ENCODE measurements at regions not wholly inside any gene's neighbourhood (a gene's known extent, or its start where the extent isn't known, plus 50 kb on each side); places are given as distances from the start of the nearest gene placed in this dataset.
"Not testable (repeated sequence)": the region's sequence is repeated elsewhere in the genome, so short reads cannot be mapped to it uniquely, and the experiment has no call there.

DNA sequence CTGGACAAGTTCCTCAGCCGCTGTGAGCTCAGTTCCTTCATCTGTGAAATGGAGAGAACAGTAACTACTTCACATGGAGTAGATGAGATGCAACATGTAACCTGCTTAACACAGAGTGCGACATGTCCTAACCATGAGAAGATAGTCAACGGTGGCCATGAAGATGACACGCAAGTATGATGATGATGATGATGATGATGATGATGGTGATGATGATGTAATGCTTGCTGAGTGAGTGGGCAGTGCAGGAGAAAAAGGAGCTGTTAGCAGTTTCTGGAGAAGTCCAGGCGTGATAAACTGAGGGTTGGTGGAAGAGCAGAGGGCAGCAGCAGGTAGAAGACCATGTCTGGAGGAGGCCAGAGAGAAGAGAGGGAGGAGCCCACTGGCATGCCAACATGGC, 90.8 kb upstream of the CD82 start:
- H3K36me3 ChIP-seq: no peaks in the 10 kb centered on the region
- 93 to 94% methylated on average over 5 of the region's 5 CpGs for WGBS, 2 donors
- no peak for TF ChIP-seq POLR2A (IDR thresholded peaks at IDR 0.05)
- TF ChIP-seq, protein P1, sequence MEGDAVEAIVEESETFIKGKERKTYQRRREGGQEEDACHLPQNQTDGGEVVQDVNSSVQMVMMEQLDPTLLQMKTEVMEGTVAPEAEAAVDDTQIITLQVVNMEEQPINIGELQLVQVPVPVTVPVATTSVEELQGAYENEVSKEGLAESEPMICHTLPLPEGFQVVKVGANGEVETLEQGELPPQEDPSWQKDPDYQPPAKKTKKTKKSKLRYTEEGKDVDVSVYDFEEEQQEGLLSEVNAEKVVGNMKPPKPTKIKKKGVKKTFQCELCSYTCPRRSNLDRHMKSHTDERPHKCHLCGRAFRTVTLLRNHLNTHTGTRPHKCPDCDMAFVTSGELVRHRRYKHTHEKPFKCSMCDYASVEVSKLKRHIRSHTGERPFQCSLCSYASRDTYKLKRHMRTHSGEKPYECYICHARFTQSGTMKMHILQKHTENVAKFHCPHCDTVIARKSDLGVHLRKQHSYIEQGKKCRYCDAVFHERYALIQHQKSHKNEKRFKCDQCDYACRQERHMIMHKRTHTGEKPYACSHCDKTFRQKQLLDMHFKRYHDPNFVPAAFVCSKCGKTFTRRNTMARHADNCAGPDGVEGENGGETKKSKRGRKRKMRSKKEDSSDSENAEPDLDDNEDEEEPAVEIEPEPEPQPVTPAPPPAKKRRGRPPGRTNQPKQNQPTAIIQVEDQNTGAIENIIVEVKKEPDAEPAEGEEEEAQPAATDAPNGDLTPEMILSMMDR (IDR thresholded peaks at IDR 0.05): no peak
- H3K27me3 ChIP-seq: no peaks in the 10 kb centered on the region
- H3K4me3 ChIP-seq (replicated peaks in 1 of 3): no peak overlapping the region
- intact Hi-C loops (cut with DNase I): no loop called here
- DNase-seq: no peak
- H3K4me1 ChIP-seq: peaks cover 38 to 47% of the 10 kb centered on the region in 2 donors
- no peaks in the 10 kb centered on the region for H3K9me3 ChIP-seq
- peak overlapping the region; percentile 20 to 60 (median 57) for H3K27ac ChIP-seq

DNA sequence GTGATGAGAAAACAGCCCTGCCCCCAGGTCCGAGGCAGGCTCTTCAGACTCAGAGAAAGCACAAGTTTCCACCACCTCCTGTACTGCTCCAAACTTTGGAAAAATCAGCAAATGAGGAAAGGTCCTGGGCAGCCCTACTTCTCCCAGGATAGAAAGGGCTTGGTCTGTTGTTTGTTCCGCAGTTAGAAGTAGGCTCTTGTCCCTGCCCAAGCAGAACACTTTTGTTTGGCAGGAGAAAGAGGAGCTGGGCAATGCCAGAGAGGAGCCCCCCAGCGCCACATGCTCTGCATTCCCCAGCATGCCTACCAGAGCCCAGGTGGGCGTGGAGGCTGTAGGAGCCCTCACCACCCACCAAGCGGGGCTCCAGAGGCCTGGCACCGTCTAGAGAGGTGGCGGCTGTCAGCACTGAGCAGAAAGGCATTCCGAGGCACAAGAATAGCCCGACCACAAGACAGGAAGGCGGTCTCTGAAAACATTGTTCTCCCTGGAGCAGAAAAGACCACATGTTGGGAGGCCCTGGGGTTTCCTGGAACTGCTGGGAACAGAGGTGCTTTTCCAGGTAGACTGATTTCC, 90.3 kb upstream of the CD82 start:
- no peak overlapping the region for H3K4me3 ChIP-seq (replicated peaks in 1 of 3)
- no peaks in the 10 kb centered on the region for H3K36me3 ChIP-seq
- peaks cover 38 to 47% of the 10 kb centered on the region in 2 donors for H3K4me1 ChIP-seq
- DNase-seq: peak; percentile 92 to 93
- H3K27me3 ChIP-seq: no peaks in the 10 kb centered on the region
- intact Hi-C loops (cut with DNase I): no loop called here
- H3K9me3 ChIP-seq: no peaks in the 10 kb centered on the region
- 19 to 39% methylated on average over 10 of the region's 10 CpGs for WGBS, 2 donors
- TF ChIP-seq POLR2A (IDR thresholded peaks at IDR 0.05): no peak
- TF ChIP-seq, protein P1 (IDR thresholded peaks at IDR 0.05): no peak
- H3K27ac ChIP-seq: peak overlapping the region; percentile 57 to 79 (median 70)

DNA sequence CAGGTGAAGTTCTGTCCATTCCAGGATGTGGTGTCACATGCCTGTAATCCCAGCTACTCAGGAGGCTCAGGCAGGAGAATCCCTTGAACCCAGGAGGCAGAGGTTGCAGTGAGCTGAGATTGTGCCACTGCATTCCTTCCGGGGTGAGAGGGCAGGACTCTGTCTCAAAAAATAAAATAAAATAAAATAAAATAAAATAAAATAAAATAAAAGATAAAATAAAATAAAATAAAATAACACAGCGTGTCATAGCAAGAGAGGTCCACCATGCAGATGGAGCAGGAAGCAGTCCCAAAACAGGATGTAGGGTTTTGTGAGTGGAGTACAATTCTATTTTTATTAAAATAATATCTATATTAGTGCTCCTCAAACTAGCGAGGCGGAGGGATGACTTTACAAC, 83.1 kb upstream of the CD82 start:
- WGBS, 2 donors: 85 to 88% methylated on average over 4 of the region's 4 CpGs
- peaks cover 0 to 12% of the 10 kb centered on the region in 2 donors for H3K4me1 ChIP-seq
- intact Hi-C loops (cut with DNase I): not testable (repeated sequence)

GRCh38 chr11:44483919-44484610, 81.4 kb upstream of the CD82 start:
- Histone ChIP-seq H3K4me3 (replicated peaks in 1 of 3) (no peak overlapping the region), H3K36me3 (no peaks in the 10 kb centered on the region), H3K27me3 (no peaks in the 10 kb centered on the region), H3K9me3 (no peaks in the 10 kb centered on the region), H3K4me1 (peaks cover 0 to 12% of the 10 kb centered on the region in 2 donors), H3K27ac (no peak overlapping the region)
- TF ChIP-seq POLR2A (IDR thresholded peaks at IDR 0.05): no peak
- TF ChIP-seq, protein P1 (IDR thresholded peaks at IDR 0.05): peak in 3 of 6 experiments; percentile 32 to 42 (median 38)
- peak; percentile 35 to 43 for DNase-seq
- WGBS, 2 donors: 84 to 86% methylated on average over 10 of the region's 10 CpGs
- intact Hi-C loops (cut with DNase I): no loop called here

More for the DNA sequence above, 83.1 kb upstream of the CD82 start:
- not testable (repeated sequence) for H3K27ac ChIP-seq; H3K36me3 ChIP-seq; DNase-seq; H3K27me3 ChIP-seq; H3K9me3 ChIP-seq; H3K4me3 ChIP-seq (replicated peaks in 1 of 3)

GRCh38 chr11:44488165-44488965, 77.1 kb upstream of the CD82 start:
- no peak overlapping the region for H3K27ac ChIP-seq
- TF ChIP-seq, protein P1 (IDR thresholded peaks at IDR 0.05): no peak
- TF ChIP-seq POLR2A (IDR thresholded peaks at IDR 0.05): no peak
- H3K27me3 ChIP-seq: no peaks in the 10 kb centered on the region
- peaks cover 9 to 10% of the 10 kb centered on the region in 2 donors for H3K4me1 ChIP-seq
- intact Hi-C loops (cut with DNase I): no loop called here
- 60 to 87% methylated on average over 7 to 8 of the region's 8 CpGs for WGBS, 2 donors
- no peak overlapping the region for H3K4me3 ChIP-seq (replicated peaks in 1 of 3)
- no peaks in the 10 kb centered on the region for H3K36me3 ChIP-seq
- DNase-seq: no peak
- H3K9me3 ChIP-seq: no peaks in the 10 kb centered on the region

All from thyroid gland (tissue), 4 donors.